LNCAP (cell line): ENCODE measurements at regions not wholly inside any gene's neighbourhood (a gene's known extent, or its start where the extent isn't known, plus 50 kb on each side); places are given as distances from the start of the nearest gene placed in this dataset.

Source experiments
- TF ChIP-seq, protein P1 (sequence below): fragments of 450-650 bp; IDR thresholded peaks from 2 replicates; pipeline ENCODE4 v1.5.1; 2017; ENCODE audit warnings: mild to moderate bottlenecking

DNA sequence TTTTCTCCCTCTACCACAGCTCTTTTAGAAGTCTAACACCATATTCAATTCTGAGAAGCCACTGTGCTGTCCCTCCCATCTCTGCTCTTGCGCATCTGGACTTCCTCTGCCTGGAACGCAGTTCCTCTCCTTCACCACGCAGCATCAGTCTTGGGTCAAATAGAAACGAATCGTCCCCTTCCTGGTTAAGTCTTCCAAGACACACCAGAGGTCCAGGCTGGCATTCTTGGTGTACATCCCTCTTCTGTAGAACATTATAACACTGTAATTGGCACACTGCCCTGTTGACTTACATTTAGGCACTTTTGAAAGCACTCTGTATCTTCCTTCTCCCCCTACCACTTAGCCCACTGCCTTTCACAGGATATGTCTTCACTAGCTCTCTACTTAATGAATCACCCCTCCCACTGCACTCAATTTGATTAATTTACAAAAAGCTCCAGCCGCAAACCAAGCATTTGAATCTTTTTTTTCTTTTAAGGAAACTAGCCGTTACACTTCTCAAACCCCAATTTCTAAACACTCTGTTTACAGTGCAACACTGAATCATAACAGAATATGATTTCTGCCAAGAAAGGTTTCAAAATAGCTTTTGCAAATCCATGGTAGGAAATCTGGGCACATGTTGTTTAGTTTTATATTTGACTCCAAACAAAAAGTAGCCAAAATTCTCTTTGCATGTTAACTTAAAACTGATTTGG, 140.8 kb upstream of the CARMIL1 start:
- TF ChIP-seq, protein P1, sequence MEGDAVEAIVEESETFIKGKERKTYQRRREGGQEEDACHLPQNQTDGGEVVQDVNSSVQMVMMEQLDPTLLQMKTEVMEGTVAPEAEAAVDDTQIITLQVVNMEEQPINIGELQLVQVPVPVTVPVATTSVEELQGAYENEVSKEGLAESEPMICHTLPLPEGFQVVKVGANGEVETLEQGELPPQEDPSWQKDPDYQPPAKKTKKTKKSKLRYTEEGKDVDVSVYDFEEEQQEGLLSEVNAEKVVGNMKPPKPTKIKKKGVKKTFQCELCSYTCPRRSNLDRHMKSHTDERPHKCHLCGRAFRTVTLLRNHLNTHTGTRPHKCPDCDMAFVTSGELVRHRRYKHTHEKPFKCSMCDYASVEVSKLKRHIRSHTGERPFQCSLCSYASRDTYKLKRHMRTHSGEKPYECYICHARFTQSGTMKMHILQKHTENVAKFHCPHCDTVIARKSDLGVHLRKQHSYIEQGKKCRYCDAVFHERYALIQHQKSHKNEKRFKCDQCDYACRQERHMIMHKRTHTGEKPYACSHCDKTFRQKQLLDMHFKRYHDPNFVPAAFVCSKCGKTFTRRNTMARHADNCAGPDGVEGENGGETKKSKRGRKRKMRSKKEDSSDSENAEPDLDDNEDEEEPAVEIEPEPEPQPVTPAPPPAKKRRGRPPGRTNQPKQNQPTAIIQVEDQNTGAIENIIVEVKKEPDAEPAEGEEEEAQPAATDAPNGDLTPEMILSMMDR = no peak

DNA sequence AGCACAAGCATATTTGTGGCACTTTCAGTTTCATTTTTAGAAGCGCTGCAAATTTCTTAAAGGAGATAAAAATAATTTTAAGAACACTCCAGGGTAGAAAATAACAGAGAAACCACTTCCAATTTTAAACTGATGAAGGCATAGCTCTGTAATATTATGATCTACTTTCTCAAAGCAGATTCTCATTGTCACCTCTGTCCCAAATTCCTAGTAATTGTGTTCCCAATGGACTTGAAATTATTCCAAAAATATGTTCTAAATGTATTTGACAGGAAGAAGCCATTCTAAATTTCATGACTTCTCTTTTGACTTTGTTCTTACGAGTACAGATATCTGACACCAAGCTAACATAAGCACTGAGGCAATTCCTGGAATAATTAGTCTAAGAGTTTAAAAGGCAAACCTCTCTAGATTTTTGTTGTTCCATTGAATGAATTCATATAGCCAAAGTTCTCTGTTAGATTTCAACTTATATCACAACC, 140.2 kb upstream of the CARMIL1 start:
- TF ChIP-seq, protein P1 = no peak

DNA sequence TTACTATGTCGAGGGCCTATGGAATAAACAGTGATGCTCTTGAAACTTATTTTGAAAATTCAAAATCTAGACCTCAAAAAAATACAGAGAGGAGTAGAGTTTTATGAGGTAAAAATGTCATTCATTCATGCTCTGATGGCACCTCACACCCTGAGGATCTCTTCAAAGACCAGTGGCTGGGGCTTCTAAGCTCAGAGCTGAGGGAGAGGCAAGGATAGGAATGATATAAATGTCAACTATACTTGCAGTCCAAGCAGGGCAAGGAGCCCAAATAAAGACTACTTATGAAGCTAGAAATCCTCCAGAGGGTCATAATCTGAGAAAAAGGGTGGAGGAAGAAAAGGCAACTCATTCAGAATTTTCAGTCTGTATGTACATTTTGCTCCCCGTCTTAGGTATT, 136.7 kb upstream of the CARMIL1 start:
- TF ChIP-seq, protein P1 = no peak

DNA sequence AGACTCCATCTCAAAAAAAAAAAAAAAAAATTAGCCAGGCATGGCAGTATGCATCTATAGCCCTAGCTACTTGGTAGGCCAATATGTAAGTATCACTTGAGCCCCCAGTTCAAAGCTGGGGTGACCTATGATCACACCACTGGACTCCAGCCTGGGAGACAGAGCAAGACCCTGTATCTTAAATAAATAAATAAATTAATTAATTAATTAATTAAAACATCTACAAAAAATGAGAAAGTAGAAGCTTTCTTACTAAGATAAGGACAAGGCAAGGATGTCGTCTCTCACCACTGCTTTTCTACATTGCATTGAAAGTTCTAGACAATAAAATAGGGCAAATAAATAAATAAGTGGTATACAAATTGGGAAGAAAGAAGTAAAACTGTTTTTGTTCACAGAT, 134.3 kb upstream of the CARMIL1 start:
- TF ChIP-seq, protein P1 = no peak

DNA sequence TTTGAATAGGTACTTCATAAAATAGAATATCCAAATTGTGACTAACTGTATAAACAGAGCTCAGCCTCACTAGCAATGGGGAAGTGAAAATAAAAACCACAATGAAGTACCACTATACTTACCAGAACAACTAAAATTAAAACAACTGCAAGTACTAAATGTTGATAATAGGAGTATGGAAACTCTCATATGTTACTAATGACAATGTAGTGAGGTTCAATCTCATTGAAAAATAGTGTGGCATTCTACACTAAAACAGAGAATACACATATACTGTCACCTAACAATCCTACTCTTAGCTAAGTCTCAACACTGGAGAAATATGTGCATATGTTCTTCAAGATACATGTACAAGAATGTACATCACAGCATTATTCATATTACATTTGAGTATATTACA, 132.0 kb upstream of the CARMIL1 start:
- TF ChIP-seq, protein P1 = no peak

DNA sequence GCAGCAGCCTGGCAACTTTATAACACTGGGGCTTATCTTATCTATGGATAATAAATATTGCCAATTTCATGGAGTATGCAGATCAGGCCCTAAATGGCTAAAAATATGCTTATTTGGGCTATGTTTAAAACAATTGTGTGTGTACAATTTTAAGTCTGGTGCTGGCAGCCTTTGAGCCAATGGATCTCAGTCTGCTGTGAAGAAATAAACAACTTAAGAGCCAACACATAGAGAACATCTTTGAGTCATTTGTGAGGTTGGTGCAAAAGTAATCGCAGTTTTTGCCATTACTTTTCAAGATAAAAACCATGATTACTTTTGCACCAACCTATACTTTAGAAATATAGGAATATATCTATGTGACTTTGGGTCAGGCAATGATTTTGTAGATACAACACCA, 129.1 kb upstream of the CARMIL1 start:
- TF ChIP-seq, protein P1 = no peak

DNA sequence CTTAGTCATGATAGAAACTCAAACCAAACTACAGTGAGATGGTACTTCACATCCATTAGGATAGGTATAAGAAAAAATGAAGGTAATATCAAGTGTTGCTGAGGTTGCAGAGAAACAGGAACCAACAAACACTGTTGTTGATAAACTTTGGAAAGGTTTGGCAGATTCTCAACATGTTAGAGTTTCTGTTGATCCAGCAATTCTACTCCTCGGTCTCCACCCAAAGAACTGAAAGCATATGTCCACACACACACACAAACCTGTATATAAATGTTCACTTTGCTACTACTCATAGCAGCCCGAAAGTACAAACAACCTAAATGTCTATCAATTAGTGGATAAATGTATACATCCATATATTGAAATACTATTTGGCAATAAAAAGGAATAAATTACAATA, 128.3 kb upstream of the CARMIL1 start:
- TF ChIP-seq, protein P1 = no peak

DNA sequence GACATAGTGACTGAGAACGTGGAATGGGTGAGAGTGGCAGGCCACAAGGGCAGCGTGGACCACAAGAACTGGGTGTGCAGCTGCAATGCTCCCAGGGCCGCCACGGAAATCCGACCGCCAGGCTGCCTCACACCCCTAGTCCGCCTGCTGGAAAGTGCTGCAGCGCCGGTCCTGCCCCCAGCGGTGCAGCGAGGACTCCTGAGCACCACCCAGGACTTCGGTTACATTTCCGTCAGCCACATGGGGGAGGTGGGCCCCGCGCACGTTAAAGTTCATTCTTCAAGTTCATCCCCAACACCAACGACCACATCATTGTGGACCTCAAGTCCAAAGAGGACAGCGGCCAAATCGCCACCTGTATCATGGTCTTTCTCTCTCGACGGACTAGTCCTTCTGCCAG, 126.1 kb upstream of the CARMIL1 start:
- TF ChIP-seq, protein P1 = no peak
